ENCODE measurements at regions not wholly inside any gene's neighbourhood (a gene's known extent, or its start where the extent isn't known, plus 50 kb on each side); places are given as distances from the start of the nearest gene placed in this dataset.

DNA sequence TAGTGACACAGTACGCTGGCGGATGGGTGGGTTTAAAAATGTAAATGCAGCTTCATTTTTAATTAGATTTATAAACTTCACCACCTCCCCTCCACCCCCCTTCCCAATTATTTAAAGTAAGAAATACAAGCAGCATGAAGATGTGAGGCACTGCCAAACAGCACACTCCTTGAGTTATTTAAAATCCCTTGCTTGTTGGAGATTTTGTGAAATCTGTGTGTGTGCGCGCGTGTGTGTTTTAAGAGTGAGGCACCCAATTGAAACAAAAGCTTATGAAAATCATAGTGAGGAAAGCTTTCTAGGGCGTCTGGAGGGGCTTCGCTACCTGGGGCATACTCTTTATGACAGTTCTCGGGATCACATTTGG, 219.6 kb upstream of the IRX3 start:
- TF ChIP-seq, protein P1, sequence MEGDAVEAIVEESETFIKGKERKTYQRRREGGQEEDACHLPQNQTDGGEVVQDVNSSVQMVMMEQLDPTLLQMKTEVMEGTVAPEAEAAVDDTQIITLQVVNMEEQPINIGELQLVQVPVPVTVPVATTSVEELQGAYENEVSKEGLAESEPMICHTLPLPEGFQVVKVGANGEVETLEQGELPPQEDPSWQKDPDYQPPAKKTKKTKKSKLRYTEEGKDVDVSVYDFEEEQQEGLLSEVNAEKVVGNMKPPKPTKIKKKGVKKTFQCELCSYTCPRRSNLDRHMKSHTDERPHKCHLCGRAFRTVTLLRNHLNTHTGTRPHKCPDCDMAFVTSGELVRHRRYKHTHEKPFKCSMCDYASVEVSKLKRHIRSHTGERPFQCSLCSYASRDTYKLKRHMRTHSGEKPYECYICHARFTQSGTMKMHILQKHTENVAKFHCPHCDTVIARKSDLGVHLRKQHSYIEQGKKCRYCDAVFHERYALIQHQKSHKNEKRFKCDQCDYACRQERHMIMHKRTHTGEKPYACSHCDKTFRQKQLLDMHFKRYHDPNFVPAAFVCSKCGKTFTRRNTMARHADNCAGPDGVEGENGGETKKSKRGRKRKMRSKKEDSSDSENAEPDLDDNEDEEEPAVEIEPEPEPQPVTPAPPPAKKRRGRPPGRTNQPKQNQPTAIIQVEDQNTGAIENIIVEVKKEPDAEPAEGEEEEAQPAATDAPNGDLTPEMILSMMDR (IDR thresholded peaks at IDR 0.05; ENCODE audit: low read depth, low read length), result no peak

DNA sequence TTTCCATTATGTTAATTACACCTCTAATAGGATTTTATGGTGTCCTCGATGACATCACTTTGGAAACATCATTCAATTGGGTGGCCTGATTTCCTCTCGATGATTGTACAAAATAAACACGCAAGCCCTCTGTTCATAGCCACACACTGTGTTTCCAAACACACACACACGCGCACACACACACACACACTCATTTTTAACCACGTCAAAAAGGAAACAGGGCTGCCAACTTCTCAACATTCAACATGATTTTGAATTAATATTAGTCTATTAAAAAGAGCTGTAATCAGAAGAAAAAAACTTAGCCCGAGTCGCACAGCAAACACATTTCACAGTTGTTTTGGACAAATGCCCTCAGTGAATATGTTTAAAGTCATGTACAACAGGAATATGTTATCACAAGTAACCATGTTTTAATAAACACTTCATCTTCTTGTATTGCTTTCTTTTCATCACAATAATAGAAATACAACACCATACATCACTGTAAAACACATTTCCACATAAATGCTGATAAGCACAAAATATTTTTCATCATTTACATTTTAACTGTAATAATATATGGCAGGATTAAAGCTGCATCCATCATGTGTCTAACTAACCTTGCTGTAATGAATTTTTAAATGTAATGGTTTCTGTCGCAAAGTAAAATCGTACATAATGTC, 219.1 kb upstream of the IRX3 start:
- TF ChIP-seq, protein P1 (IDR thresholded peaks at IDR 0.05; ENCODE audit: low read depth, low read length), result no peak

More for the DNA sequence above, 219.6 kb upstream of the IRX3 start:
- no peak for DNase-seq (ENCODE audit: extremely low read depth, low read depth)

DNA sequence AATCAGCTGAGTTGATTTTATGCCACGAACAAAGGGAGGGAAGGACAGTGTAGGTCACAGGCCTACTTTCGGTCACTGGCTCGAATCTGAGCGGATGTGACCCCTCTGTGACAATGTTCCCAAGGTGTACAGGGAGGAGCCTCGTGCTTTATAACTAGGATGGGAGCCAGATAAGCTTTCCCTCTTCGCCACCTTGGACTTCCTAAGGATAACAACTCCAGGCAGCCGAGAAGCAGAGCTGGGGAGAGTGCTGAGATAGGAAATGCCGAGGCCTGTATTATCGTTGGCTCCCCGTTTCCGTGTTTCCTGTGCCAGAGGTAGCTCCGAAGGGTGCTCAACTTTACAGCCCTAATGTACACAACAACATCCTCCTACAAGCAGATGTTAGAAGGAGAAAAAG, 217.8 kb upstream of the IRX3 start:
- DNase-seq (ENCODE audit: extremely low read depth, low read depth), result no peak
- TF ChIP-seq, protein P1 (IDR thresholded peaks at IDR 0.05; ENCODE audit: low read depth, low read length), result no peak

More for the DNA sequence above, 219.1 kb upstream of the IRX3 start:
- no peak for DNase-seq (ENCODE audit: extremely low read depth, low read depth)

DNA sequence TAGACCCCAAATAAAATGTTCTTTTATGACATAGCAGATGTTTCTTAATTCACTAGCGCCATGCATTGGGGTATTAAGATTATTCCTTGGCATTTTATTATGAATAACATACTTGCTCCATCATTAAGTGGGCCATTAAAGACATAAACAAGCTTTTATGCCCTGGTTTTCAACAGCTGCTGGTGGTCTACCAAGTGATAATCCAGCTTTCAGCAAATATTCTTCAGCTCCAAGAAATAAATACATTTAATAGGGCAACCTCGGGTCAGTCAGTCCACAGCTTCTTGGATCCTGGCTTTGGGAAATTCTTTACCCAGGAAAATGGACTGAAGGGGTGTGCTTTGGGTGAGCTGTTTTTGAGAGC, 217.3 kb upstream of the IRX3 start:
- TF ChIP-seq, protein P1 (IDR thresholded peaks at IDR 0.05; ENCODE audit: low read depth, low read length), result no peak
- DNase-seq (ENCODE audit: extremely low read depth, low read depth), result no peak

DNA sequence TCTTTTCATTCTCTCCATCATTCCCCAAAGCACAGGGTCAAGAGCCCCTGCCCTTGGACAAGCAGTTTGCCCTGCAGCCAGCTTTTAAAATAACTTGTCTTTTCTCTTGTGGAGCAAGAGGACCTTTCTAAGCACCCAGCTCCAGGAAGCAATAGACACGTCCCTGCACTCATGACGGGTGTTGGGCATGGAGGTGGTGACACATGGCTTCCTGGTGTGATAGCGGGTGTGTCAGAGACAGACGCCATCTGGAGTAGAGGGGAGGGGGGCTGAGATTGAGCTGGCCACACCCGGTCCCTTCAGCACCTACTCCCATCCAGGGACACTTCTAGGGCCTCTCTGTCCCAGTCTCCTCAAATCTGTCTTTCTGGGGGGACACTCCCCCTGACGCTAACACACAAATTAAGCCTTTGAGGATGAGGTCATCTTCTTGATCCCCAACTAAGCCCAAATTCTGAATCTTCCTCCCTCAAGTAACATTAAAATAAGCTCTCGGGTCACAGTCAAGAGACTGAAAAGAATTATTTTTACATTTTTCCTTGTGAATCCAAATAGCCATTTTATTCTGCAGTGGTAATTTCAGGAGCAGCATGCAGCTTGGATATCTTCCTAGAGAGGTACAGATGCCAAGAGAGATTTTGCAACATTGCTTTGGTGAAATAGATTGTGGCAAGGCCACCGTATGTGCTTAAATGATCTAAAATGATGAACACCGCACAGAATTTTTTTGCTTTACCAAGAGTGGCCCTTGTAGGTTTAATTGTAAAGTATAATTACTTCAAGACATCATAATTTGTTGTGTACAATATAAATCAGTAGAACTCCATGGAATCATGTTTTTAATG, 216.6 kb upstream of the IRX3 start:
- TF ChIP-seq, protein P1 (IDR thresholded peaks at IDR 0.05; ENCODE audit: low read depth, low read length), result no peak
- DNase-seq (ENCODE audit: extremely low read depth, low read depth), result no peak

GRCh38 chr16:54501797-54502196, 215.2 kb upstream of the IRX3 start:
- no peak for DNase-seq (ENCODE audit: extremely low read depth, low read depth)
- TF ChIP-seq, protein P1 (IDR thresholded peaks at IDR 0.05; ENCODE audit: low read depth, low read length), result no peak

- TF ChIP-seq, protein P1 (IDR thresholded peaks at IDR 0.05; ENCODE audit: low read depth, low read length), result no peak
- no peak for DNase-seq (ENCODE audit: extremely low read depth, low read depth)
Measured at GRCh38 chr16:54493594-54493993, 207.0 kb upstream of the IRX3 start.
